Sigmoid colon (tissue), 3 donors: ENCODE measurements at regions not wholly inside any gene's neighbourhood (a gene's known extent, or its start where the extent isn't known, plus 50 kb on each side); places are given as distances from the start of the nearest gene placed in this dataset.

Experiments
- CTCF ChIP-seq, 4 experiments: fragments of 450-650 bp in 3 of 4; fragments of 200-600 bp in 1 of 4; IDR thresholded peaks; one replicate each; pipeline ENCODE4 v1.5.1; 2016 to 2019; ENCODE audit warnings: antibody characterized with exemption in 4 of 4, mild to moderate bottlenecking in 3 of 4, moderate library complexity in 2 of 4
- POLR2A ChIP-seq, 2 donors: fragments of 450-650 bp; IDR thresholded peaks; one replicate each; pipeline ENCODE4 v1.6.1; 2016; ENCODE audit warnings: antibody characterized with exemption in 2 of 2, mild to moderate bottlenecking in 2 of 2, moderate library complexity in 2 of 2

GRCh38 chr3:1529676-1530075, 436.9 kb downstream of the CNTN6 start:
- no peak for TF ChIP-seq POLR2A (IDR thresholded peaks at IDR 0.05)
- no peak for TF ChIP-seq CTCF (IDR thresholded peaks at IDR 0.05)
